ENCODE measurements at regions not wholly inside any gene's neighbourhood (a gene's known extent, or its start where the extent isn't known, plus 50 kb on each side); places are given as distances from the start of the nearest gene placed in this dataset.

- no peak for TF ChIP-seq CTCF (IDR thresholded peaks at IDR 0.05; ENCODE audit: extremely low read depth in 1 of 2, insufficient read depth in 1 of 2, low read depth in 1 of 2, low read length in 2 of 2)
- TF ChIP-seq EZH2 (IDR thresholded peaks at IDR 0.05; ENCODE audit: borderline replicate concordance, low read depth, low read length, severe bottlenecking), result no peak
- no peak for TF ChIP-seq POLR2A (IDR thresholded peaks at IDR 0.05; ENCODE audit: low read depth, low read length)
- TF ChIP-seq POLR2AphosphoS5 (IDR thresholded peaks at IDR 0.05; ENCODE audit: insufficient read depth, low read depth, low read length), result no peak
- no peak for TF ChIP-seq MYC (IDR thresholded peaks at IDR 0.05; ENCODE audit: low read depth, low read length)
- TF ChIP-seq MAX (IDR thresholded peaks at IDR 0.05; ENCODE audit: insufficient read depth, insufficient read length), result no peak
- no peak for TF ChIP-seq JUN (IDR thresholded peaks at IDR 0.05; ENCODE audit: borderline replicate concordance, insufficient read depth, insufficient read length, low read depth)
Measured at GRCh38 chr6:94636780-94637385, 940.5 kb upstream of the MANEA start.
